ENCODE measurements at regions not wholly inside any gene's neighbourhood (a gene's known extent, or its start where the extent isn't known, plus 50 kb on each side); places are given as distances from the start of the nearest gene placed in this dataset.
"Not testable (repeated sequence)": the region's sequence is repeated elsewhere in the genome, so short reads cannot be mapped to it uniquely, and the experiment has no call there.

DNA sequence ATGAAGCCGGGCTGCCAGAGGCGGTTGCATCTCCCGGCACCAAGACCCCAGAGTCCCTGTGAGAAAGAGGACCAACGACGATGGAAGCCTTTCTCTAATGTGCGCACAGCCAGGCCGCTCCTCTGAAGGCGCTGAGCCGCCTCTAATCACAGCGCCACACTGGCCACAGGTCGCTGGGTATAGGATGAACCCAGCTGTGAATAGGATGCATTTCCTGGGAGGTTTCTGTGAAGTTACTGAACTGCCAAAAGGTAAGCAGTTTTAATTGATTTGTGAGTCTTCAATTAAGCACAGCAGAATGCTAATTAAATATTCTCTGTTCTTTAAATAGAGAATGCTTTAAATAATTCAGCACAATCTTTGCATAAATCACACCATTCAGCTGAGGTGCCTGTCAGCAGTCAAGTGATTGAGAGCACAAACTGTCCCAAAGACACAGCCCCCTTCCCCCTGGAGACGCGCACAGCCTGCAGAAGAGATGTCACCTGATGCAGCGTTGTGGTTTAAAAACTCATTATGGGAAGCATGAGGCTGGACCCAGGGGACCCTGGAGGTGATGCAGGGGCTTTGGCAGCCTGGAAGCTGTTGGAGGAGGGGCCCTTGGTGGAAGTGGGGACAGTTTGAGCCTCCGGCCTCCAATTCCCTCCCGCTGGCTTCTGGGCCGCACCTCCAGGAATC, 98.1 kb downstream of the RTP5 start:
- no peaks in the 10 kb centered on the region for H3K27me3 ChIP-seq (ENCODE audit: insufficient read depth, low read depth)
- no peaks in the 10 kb centered on the region for H3K36me3 ChIP-seq (ENCODE audit: insufficient read depth)
- H3K4me1 ChIP-seq (ENCODE audit: low read depth, poor library complexity, severe bottlenecking): no peaks in the 10 kb centered on the region
- H3K79me2 ChIP-seq (ENCODE audit: insufficient read depth, low read depth): no peaks in the 10 kb centered on the region
- H2AFZ ChIP-seq (ENCODE audit: low read depth): no peak overlapping the region
- no peak overlapping the region for H3K9ac ChIP-seq
- TF ChIP-seq, protein P1, sequence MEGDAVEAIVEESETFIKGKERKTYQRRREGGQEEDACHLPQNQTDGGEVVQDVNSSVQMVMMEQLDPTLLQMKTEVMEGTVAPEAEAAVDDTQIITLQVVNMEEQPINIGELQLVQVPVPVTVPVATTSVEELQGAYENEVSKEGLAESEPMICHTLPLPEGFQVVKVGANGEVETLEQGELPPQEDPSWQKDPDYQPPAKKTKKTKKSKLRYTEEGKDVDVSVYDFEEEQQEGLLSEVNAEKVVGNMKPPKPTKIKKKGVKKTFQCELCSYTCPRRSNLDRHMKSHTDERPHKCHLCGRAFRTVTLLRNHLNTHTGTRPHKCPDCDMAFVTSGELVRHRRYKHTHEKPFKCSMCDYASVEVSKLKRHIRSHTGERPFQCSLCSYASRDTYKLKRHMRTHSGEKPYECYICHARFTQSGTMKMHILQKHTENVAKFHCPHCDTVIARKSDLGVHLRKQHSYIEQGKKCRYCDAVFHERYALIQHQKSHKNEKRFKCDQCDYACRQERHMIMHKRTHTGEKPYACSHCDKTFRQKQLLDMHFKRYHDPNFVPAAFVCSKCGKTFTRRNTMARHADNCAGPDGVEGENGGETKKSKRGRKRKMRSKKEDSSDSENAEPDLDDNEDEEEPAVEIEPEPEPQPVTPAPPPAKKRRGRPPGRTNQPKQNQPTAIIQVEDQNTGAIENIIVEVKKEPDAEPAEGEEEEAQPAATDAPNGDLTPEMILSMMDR (conservative IDR thresholded peaks at IDR 0.05; ENCODE audit: low read depth, low read length): no peak
- no peaks in the 10 kb centered on the region for H4K20me1 ChIP-seq (ENCODE audit: insufficient read depth)
- H3K4me3 ChIP-seq (IDR thresholded peaks at IDR 0.05; ENCODE audit: insufficient read depth, low read depth, low read length): no peak overlapping the region
- H3K4me2 ChIP-seq: no peak overlapping the region
- no peak overlapping the region for H3K27ac ChIP-seq

DNA sequence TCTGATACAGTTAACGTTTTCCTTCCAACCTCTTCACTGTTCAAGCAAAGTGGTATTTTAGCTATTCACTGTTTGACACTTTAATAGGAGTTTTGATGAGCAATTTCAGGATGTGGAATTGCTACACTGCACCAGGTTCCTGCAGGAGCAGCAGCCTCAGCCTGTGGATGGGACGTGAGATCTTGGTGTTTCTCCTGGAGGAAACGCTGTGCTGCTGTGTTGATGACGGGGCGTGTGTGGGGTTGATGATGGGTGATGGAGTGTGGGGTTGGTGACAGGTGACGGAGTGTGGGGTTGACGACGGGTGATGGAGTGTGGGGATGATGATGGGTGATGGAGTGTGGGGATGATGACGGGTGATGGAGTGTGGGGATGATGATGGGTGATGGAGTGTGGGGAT, 98.9 kb downstream of the RTP5 start:
- H3K27me3 ChIP-seq (ENCODE audit: insufficient read depth, low read depth): no peaks in the 10 kb centered on the region

DNA sequence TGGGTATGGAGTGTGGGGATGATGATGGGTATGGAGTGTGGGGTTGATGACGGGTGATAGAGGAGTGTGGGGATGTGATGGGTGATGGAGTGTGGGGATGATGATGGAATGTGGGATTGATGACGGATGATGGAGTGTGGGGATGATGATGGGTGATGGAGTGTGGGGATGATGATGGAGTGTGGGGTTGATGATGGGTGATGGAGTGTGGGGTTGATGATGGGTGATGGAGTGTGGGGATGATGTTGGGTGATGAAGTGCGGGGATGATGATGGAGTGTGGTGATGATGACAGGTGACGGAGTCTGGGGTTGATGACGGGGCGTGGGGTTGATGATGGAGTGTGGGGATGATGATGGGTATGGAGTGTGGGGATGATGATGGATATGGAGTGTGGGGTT, 99.7 kb downstream of the RTP5 start:
- not testable (repeated sequence) for H3K4me3 ChIP-seq (IDR thresholded peaks at IDR 0.05; ENCODE audit: insufficient read depth, low read depth, low read length); H3K36me3 ChIP-seq (ENCODE audit: insufficient read depth)

More for the DNA sequence above, 98.9 kb downstream of the RTP5 start:
- H4K20me1 ChIP-seq (ENCODE audit: insufficient read depth): no peaks in the 10 kb centered on the region
- no peak overlapping the region for H3K4me2 ChIP-seq
- no peak overlapping the region for H3K9ac ChIP-seq
- TF ChIP-seq, protein P1 (conservative IDR thresholded peaks at IDR 0.05; ENCODE audit: low read depth, low read length): no peak
- no peak overlapping the region for H2AFZ ChIP-seq (ENCODE audit: low read depth)
- no peaks in the 10 kb centered on the region for H3K36me3 ChIP-seq (ENCODE audit: insufficient read depth)
- no peaks in the 10 kb centered on the region for H3K79me2 ChIP-seq (ENCODE audit: insufficient read depth, low read depth)
- H3K27ac ChIP-seq: no peak overlapping the region
- H3K4me1 ChIP-seq (ENCODE audit: low read depth, poor library complexity, severe bottlenecking): no peaks in the 10 kb centered on the region
- no peak overlapping the region for H3K4me3 ChIP-seq (IDR thresholded peaks at IDR 0.05; ENCODE audit: insufficient read depth, low read depth, low read length)

DNA sequence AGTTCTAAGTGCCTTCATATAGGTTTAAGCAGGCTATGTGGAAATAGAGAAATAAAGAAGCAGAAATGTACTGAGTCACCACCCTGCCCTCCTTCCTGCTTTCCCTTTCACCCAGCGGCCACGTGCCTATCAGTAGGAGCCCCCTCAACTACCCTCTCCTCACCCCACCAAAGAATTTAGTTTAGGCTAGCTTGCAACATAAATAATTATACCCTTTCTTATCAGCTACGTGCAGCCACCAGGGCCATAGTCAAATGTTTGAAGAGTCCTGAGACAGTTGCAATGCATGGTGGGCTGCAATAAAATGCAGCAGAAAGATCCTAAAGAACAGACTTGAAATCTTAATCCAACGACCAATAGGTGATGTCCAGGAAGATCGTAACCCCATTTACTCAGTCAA, 101.2 kb downstream of the RTP5 start:
- Histone ChIP-seq H3K4me1 (ENCODE audit: low read depth, poor library complexity, severe bottlenecking) (no peaks in the 10 kb centered on the region), H3K9ac (no peak overlapping the region), H3K36me3 (ENCODE audit: insufficient read depth) (no peaks in the 10 kb centered on the region), H3K27ac (no peak overlapping the region), H3K4me3 (IDR thresholded peaks at IDR 0.05; ENCODE audit: insufficient read depth, low read depth, low read length) (no peak overlapping the region), H3K27me3 (ENCODE audit: insufficient read depth, low read depth) (no peaks in the 10 kb centered on the region), H3K79me2 (ENCODE audit: insufficient read depth, low read depth) (no peaks in the 10 kb centered on the region), H4K20me1 (ENCODE audit: insufficient read depth) (no peaks in the 10 kb centered on the region), H3K4me2 (no peak overlapping the region), H2AFZ (ENCODE audit: low read depth) (no peak overlapping the region)
- TF ChIP-seq, protein P1 (conservative IDR thresholded peaks at IDR 0.05; ENCODE audit: low read depth, low read length): no peak

More for the DNA sequence above, 99.7 kb downstream of the RTP5 start:
- not testable (repeated sequence) for H3K27me3 ChIP-seq (ENCODE audit: insufficient read depth, low read depth); H3K79me2 ChIP-seq (ENCODE audit: insufficient read depth, low read depth); H4K20me1 ChIP-seq (ENCODE audit: insufficient read depth); H3K4me1 ChIP-seq (ENCODE audit: low read depth, poor library complexity, severe bottlenecking); H3K27ac ChIP-seq; H3K9ac ChIP-seq; H2AFZ ChIP-seq (ENCODE audit: low read depth); H3K4me2 ChIP-seq

DNA sequence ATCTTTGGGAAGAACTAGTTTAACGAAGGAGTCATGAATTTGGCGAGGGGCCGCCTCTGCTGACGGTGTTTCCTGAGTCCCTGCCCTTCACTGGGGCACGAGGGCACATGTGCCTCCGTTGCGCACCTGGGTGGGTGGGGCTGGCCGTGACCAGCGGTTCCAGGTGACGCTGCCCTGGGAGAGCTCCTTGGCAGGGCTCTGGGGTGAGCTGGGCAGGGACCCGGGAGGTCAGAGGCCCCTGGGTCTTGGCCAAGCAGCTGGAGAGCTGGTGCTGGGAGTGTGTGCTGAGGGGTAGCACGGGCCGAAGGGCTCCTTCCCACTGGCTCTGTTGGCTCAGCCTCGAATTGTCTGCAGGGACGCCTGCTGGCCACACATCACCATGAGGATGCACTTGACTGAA, 104.6 kb downstream of the RTP5 start:
- H3K36me3 ChIP-seq (ENCODE audit: insufficient read depth): no peaks in the 10 kb centered on the region
- no peaks in the 10 kb centered on the region for H3K4me1 ChIP-seq (ENCODE audit: low read depth, poor library complexity, severe bottlenecking)
- H3K27me3 ChIP-seq (ENCODE audit: insufficient read depth, low read depth): no peaks in the 10 kb centered on the region
- TF ChIP-seq, protein P1 (conservative IDR thresholded peaks at IDR 0.05; ENCODE audit: low read depth, low read length): no peak
- H3K27ac ChIP-seq: no peak overlapping the region
- H3K4me3 ChIP-seq (IDR thresholded peaks at IDR 0.05; ENCODE audit: insufficient read depth, low read depth, low read length): no peak overlapping the region
- H2AFZ ChIP-seq (ENCODE audit: low read depth): no peak overlapping the region
- H3K79me2 ChIP-seq (ENCODE audit: insufficient read depth, low read depth): no peaks in the 10 kb centered on the region
- no peak overlapping the region for H3K4me2 ChIP-seq
- H4K20me1 ChIP-seq (ENCODE audit: insufficient read depth): no peaks in the 10 kb centered on the region
- H3K9ac ChIP-seq: no peak overlapping the region
